NCI-H2227 treated with DMSO at 0.1 percent for 48 hours (cell line): ENCODE measurements at regions not wholly inside any gene's neighbourhood (a gene's known extent, or its start where the extent isn't known, plus 50 kb on each side); places are given as distances from the start of the nearest gene placed in this dataset.

ENCODE experiments used
- DNase-seq: peaks from one replicate; lab custom pipeline; 2025; lab: John Stamatoyannopoulos, UW

DNA sequence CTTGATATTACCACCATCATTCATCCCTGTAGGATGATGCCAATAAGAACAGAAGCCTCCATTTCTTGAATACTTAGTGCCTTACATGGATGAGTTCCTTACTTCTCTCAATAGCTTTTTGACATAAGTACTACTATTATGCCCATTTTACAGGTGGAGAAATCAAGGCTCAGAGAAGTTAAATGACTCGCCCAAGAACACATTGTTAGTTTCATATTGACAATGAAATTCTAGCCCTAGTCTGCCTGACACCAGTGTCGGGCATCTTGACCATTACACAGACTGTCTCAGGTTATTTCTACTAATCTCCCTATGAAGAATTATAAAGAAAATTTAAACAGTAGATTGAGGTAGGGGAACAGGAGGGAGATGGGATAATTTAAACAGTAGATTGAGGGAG is 52.5 kb upstream of the ARL8B start:
- no peak for DNase-seq

DNA sequence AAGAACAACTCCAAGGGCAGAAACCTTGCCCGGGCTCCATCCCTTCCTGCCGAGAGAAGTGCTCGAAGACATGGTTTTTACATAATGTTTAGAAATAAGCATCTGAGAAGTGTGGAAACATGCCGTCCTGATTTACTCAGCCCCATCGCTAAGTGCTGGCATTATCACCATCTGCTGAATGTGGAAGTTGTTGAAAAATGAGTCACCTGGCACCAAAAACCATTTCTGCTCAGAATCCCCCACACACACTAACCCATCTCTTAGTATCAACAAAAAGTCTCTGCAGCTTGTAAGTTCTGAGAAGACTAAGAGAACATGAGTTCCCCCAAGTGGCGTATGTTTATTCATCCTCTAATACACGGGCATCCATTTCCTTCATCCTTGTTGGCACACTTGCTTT is 51.0 kb upstream of the ARL8B start:
- no peak for DNase-seq

GRCh38 chr3:5072100-5072816 is 49.8 kb upstream of the ARL8B start:
- DNase-seq, result no peak
